GM23248 (cell line): ENCODE measurements at regions not wholly inside any gene's neighbourhood (a gene's known extent, or its start where the extent isn't known, plus 50 kb on each side); places are given as distances from the start of the nearest gene placed in this dataset.

Experiments used
- DNase-seq: peaks from one replicate; pipeline ENCODE4 v3.0.0-alpha.2; 2015
- H2AFZ ChIP-seq: fragments of 200-600 bp; sonication (generic); 2 replicates; pipeline ENCODE4 v1.6.1; 2016; ENCODE audit warnings: antibody characterized with exemption
- H3F3A ChIP-seq: fragments of 200-600 bp; sonication (generic); 2 replicates; pipeline ENCODE4 v1.6.1; 2016; ENCODE audit warnings: mild to moderate bottlenecking, antibody characterized with exemption, mixed run types; ENCODE audit not compliant: insufficient read depth
- H3K27ac ChIP-seq: fragments of 200-600 bp; sonication (generic); 2 replicates; pipeline ENCODE4 v1.5.1; 2016; ENCODE audit warnings: mild to moderate bottlenecking
- H3K27me3 ChIP-seq: fragments of 200-600 bp; sonication (generic); replicated peaks from 2 replicates; pipeline ENCODE4 v1.6.1; 2016; ENCODE audit warnings: mild to moderate bottlenecking; ENCODE audit not compliant: insufficient read depth
- H3K36me3 ChIP-seq: fragments of 200-600 bp; sonication (generic); 2 replicates; pipeline ENCODE4 v1.6.1; 2016; ENCODE audit warnings: low read depth, mild to moderate bottlenecking
- H3K4me1 ChIP-seq: fragments of 200-600 bp; sonication (generic); 2 replicates; pipeline ENCODE4 v1.6.1; 2016; ENCODE audit warnings: mild to moderate bottlenecking; ENCODE audit not compliant: insufficient read depth
- H3K4me2 ChIP-seq: fragments of 200-600 bp; sonication (generic); one replicate; pipeline ENCODE4 v1.6.1; 2016; ENCODE audit warnings: mild to moderate bottlenecking; ENCODE audit not compliant: unreplicated experiment
- H3K4me3 ChIP-seq: fragments of 200-600 bp; sonication (generic); 2 replicates; pipeline ENCODE4 v1.5.1; 2016; ENCODE audit warnings: mild to moderate bottlenecking
- H3K79me2 ChIP-seq: fragments of 200-600 bp; sonication (generic); 2 replicates; pipeline ENCODE4 v1.6.1; 2016; ENCODE audit warnings: mild to moderate bottlenecking; ENCODE audit not compliant: insufficient read depth
- H3K9ac ChIP-seq: fragments of 200-600 bp; sonication (generic); 2 replicates; pipeline ENCODE4 v1.6.1; 2016; ENCODE audit warnings: mild to moderate bottlenecking
- H3K9me2 ChIP-seq: fragments of 200-600 bp; sonication (generic); 2 replicates; pipeline ENCODE4 v1.6.1; 2016; ENCODE audit warnings: mixed run types, mild to moderate bottlenecking, moderate library complexity; ENCODE audit not compliant: insufficient read depth
- H3K9me3 ChIP-seq: fragments of 200-600 bp; sonication (generic); one replicate; pipeline ENCODE4 v1.6.1; 2017; ENCODE audit warnings: low read depth
- H4K20me1 ChIP-seq: fragments of 200-600 bp; sonication (generic); 2 replicates; pipeline ENCODE4 v1.6.0; 2016; ENCODE audit not compliant: insufficient read depth
- EZH2 ChIP-seq: fragments of 200-600 bp; sonication (generic); IDR thresholded peaks from 2 replicates; pipeline ENCODE4 v1.6.1; 2018; ENCODE audit warnings: antibody characterized with exemption, mild to moderate bottlenecking; ENCODE audit not compliant: insufficient read depth, poor library complexity, severe bottlenecking
- EZH2phosphoT487 ChIP-seq: fragments of 200-600 bp; sonication (generic); IDR thresholded peaks from 2 replicates; pipeline ENCODE4 v1.6.1; 2018; ENCODE audit warnings: antibody characterized with exemption, moderate library complexity, mild to moderate bottlenecking, low read depth; ENCODE audit not compliant: insufficient read depth
- WGBS, 2 experiments: methylation state at CpG; one replicate each; pipeline ENCODE4 v1.1.6; 2015 to 2017; ENCODE audit warnings: low lambda C conversion rate in 2 of 2, low coverage in 1 of 2; ENCODE audit errors: missing lambda C conversion rate in 2 of 2; 5-methylcytosine and 5-hydroxymethylcytosine counted together
- in situ Hi-C: fragments of 300-500 bp; cut with MboI; formaldehyde crosslinking; loops from 2 replicates; pipeline ENCODE4 v1.15.0; 2020

DNA sequence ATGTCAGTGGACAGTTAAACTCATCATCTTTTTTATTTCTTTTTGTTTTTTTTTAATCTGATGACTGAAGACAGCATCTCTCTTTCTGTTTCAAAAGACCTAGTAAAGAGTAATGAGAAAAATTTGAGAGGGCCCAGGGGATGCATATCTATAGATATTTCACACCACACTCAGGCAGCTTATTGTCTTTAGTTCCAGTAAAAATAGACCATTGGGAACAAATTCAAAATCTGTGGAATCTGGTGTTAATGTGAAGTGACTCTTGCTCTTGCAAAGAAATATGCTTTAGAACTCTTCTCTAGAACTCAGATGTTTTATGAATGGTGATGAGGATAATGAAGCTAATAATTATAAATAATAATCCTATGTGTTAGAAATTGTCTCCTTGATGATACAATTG is 214.5 kb upstream of the ATP2B1 start:
- no peaks in the 10 kb centered on the region for H4K20me1 ChIP-seq
- H3K27ac ChIP-seq: no peak overlapping the region
- no peak overlapping the region for H2AFZ ChIP-seq
- no peaks in the 10 kb centered on the region for H3F3A ChIP-seq
- H3K27me3 ChIP-seq: no peaks in the 10 kb centered on the region
- TF ChIP-seq EZH2phosphoT487 (no peak), EZH2 (no peak)
- H3K36me3 ChIP-seq: no peaks in the 10 kb centered on the region
- H3K9ac ChIP-seq: no peak overlapping the region
- H3K9me3 ChIP-seq: no peaks in the 10 kb centered on the region
- H3K4me1 ChIP-seq: no peaks in the 10 kb centered on the region
- H3K79me2 ChIP-seq: no peaks in the 10 kb centered on the region
- no peak for DNase-seq
- no peak overlapping the region for H3K4me2 ChIP-seq
- in situ Hi-C loops: no loop called here
- no peak overlapping the region for H3K4me3 ChIP-seq
- H3K9me2 ChIP-seq: no peaks in the 10 kb centered on the region

DNA sequence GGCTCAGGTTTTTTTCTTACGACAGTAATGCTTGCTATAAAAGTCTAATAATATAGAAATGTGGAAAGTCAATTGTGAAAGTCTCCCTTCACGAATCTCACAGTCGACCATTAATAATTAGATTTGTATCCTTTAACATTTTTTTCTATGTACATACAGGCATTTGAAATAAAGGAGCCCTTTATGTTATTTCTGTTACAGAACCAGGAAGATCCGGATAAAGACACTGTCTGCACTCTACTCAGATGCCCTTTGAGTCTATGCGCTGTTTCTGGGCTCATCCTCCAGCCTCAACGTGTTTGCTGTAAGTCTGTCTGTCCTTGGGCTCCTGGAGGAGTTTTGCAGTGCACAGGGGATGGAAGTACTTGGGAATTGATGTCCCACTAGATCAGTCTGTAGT is 212.2 kb upstream of the ATP2B1 start:
- Histone ChIP-seq H3K9me2 (no peaks in the 10 kb centered on the region), H3K4me3 (no peak overlapping the region), H3K27me3 (no peaks in the 10 kb centered on the region), H3K9me3 (no peaks in the 10 kb centered on the region), H3K79me2 (no peaks in the 10 kb centered on the region), H3K36me3 (no peaks in the 10 kb centered on the region), H3K4me2 (no peak overlapping the region), H3K9ac (no peak overlapping the region), H3K27ac (no peak overlapping the region), H2AFZ (no peak overlapping the region), H3K4me1 (no peaks in the 10 kb centered on the region), H3F3A (no peaks in the 10 kb centered on the region), H4K20me1 (no peaks in the 10 kb centered on the region)
- DNase-seq: no peak
- WGBS, 2 experiments: 80 to 83% methylated on average over 6 of the region's 6 CpGs
- no peak for TF ChIP-seq EZH2phosphoT487
- in situ Hi-C loops: no loop called here

- no peaks in the 10 kb centered on the region for H3K36me3 ChIP-seq
- DNase-seq: no peak
- H3K4me3 ChIP-seq: no peak overlapping the region
- H3K79me2 ChIP-seq: no peaks in the 10 kb centered on the region
- no peak overlapping the region for H2AFZ ChIP-seq
- H3K9me2 ChIP-seq: no peaks in the 10 kb centered on the region
- H3K27ac ChIP-seq: no peak overlapping the region
- H3K9me3 ChIP-seq: no peaks in the 10 kb centered on the region
- no peaks in the 10 kb centered on the region for H4K20me1 ChIP-seq
- H3K4me2 ChIP-seq: no peak overlapping the region
- WGBS, 2 experiments: 95 to 96% methylated on average over 25 to 26 of the region's 26 CpGs
- no peaks in the 10 kb centered on the region for H3F3A ChIP-seq
- TF ChIP-seq EZH2phosphoT487 (no peak), EZH2 (no peak)
- in situ Hi-C loops: no loop called here
- no peak overlapping the region for H3K9ac ChIP-seq
- H3K4me1 ChIP-seq: no peaks in the 10 kb centered on the region
- H3K27me3 ChIP-seq: no peaks in the 10 kb centered on the region
Measured at GRCh38 chr12:89919241-89919906, 210.7 kb upstream of the ATP2B1 start.

DNA sequence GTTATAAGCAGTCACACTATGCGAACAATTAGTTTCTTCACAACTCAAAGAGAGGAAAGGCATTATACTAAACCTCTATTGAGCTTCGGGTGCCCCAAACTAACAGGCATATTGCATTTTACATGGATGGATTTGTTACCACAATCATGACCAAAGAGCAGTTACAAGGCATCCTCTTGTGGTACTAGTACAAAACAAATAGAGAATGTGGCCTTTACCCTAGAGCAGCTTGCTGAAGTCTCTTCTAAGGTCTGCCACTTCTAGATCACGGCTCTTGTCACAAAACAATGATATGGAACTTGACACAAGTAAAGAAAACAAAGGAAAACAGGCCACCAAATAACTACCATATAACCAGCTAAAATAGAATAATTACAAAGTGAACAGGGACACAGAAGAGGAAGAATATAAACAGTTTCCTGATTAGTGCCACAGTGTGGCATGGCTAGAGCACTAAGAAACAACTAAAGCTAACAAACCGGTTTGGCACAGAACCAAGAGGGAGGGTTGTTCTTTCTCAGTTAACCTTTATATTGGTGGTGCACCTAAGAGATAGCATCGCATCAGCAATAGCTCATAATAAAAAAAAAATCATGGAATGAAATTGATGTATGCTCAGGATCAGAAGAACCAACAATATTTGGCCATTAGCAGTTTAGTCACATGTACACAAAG is 209.7 kb upstream of the ATP2B1 start:
- no peak overlapping the region for H3K27ac ChIP-seq
- H3K27me3 ChIP-seq: no peaks in the 10 kb centered on the region
- no peak overlapping the region for H3K4me2 ChIP-seq
- no peaks in the 10 kb centered on the region for H3K36me3 ChIP-seq
- no peaks in the 10 kb centered on the region for H3K9me2 ChIP-seq
- H4K20me1 ChIP-seq: no peaks in the 10 kb centered on the region
- DNase-seq: no peak
- H3F3A ChIP-seq: no peaks in the 10 kb centered on the region
- H3K9me3 ChIP-seq: no peaks in the 10 kb centered on the region
- no peaks in the 10 kb centered on the region for H3K79me2 ChIP-seq
- 94 to 96% methylated on average over 5 of the region's 5 CpGs for WGBS, 2 experiments
- H3K4me3 ChIP-seq: no peak overlapping the region
- no peak overlapping the region for H3K9ac ChIP-seq
- in situ Hi-C loops: no loop called here
- no peak overlapping the region for H2AFZ ChIP-seq
- no peak for TF ChIP-seq EZH2
- no peak for TF ChIP-seq EZH2phosphoT487
- H3K4me1 ChIP-seq: no peaks in the 10 kb centered on the region

GRCh38 chr12:89909753-89910152 is 201.1 kb upstream of the ATP2B1 start:
- no peaks in the 10 kb centered on the region for H3K4me1 ChIP-seq
- no peaks in the 10 kb centered on the region for H3K9me3 ChIP-seq
- H3K4me3 ChIP-seq: no peak overlapping the region
- in situ Hi-C loops: no loop called here
- no peaks in the 10 kb centered on the region for H3K27me3 ChIP-seq
- no peaks in the 10 kb centered on the region for H4K20me1 ChIP-seq
- no peak for DNase-seq
- no peak overlapping the region for H3K4me2 ChIP-seq
- no peak overlapping the region for H3K9ac ChIP-seq
- H3K9me2 ChIP-seq: no peaks in the 10 kb centered on the region
- no peaks in the 10 kb centered on the region for H3K36me3 ChIP-seq
- no peak overlapping the region for H3K27ac ChIP-seq
- WGBS, 2 experiments: 83 to 91% methylated on average over 5 of the region's 5 CpGs
- no peak overlapping the region for H2AFZ ChIP-seq
- no peaks in the 10 kb centered on the region for H3K79me2 ChIP-seq
- H3F3A ChIP-seq: no peaks in the 10 kb centered on the region
- TF ChIP-seq EZH2 (no peak), EZH2phosphoT487 (no peak)
